Neural cell (in vitro differentiated cells): ENCODE measurements at regions not wholly inside any gene's neighbourhood (a gene's known extent, or its start where the extent isn't known, plus 50 kb on each side); places are given as distances from the start of the nearest gene placed in this dataset.

Source experiments
- H2AFZ ChIP-seq: fragments of 200-600, 300-800 bp; sonication (generic), shearing (Covaris generic); 2 replicates; pipeline ENCODE4 v1.6.0; 2014; ENCODE audit warnings: low read depth, mild to moderate bottlenecking, antibody characterized with exemption, low read length, moderate library complexity
- H3F3A ChIP-seq: fragments of 200-600 bp; shearing (Covaris generic); 2 replicates; pipeline ENCODE4 v1.6.1; 2016; ENCODE audit warnings: mild to moderate bottlenecking, moderate library complexity, mixed read lengths, antibody characterized with exemption, low read length; ENCODE audit not compliant: insufficient read depth, poor library complexity, severe bottlenecking
- H3K27ac ChIP-seq: fragments of 200-600, 300-800 bp; sonication (generic), shearing (Covaris generic); 2 replicates; pipeline ENCODE4 v1.5.1; 2014; ENCODE audit warnings: mild to moderate bottlenecking, low read length, moderate library complexity
- H3K27me3 ChIP-seq: fragments of 300-800, 200-600 bp; sonication (generic), shearing (Covaris generic); 2 replicates; pipeline ENCODE4 v1.6.0; 2014; ENCODE audit warnings: mild to moderate bottlenecking, low read depth, low read length, moderate library complexity; ENCODE audit not compliant: insufficient read depth
- H3K36me3 ChIP-seq: fragments of 300-800, 200-600 bp; sonication (generic), shearing (Covaris generic); 2 replicates; pipeline ENCODE4 v1.5.1; 2014; ENCODE audit warnings: mild to moderate bottlenecking, antibody characterized with exemption, low read length, moderate library complexity; ENCODE audit not compliant: insufficient read depth
- H3K4me2 ChIP-seq: fragments of 300-800, 200-600 bp; sonication (generic), shearing (Covaris generic); 2 replicates; pipeline ENCODE4 v1.6.0; 2014; ENCODE audit warnings: mild to moderate bottlenecking, low read length
- H3K4me3 ChIP-seq: fragments of 300-800, 200-600 bp; sonication (generic), shearing (Covaris generic); 2 replicates; pipeline ENCODE4 v1.5.1; 2014; ENCODE audit warnings: mild to moderate bottlenecking, low read length, moderate library complexity
- H3K79me2 ChIP-seq: fragments of 200-600 bp; shearing (Covaris generic); replicated peaks from 2 replicates; pipeline ENCODE4 v1.6.0; 2014; ENCODE audit warnings: mild to moderate bottlenecking, low read length, moderate library complexity; ENCODE audit not compliant: insufficient read depth
- H3K9ac ChIP-seq: fragments of 300-800, 200-600 bp; sonication (generic), shearing (Covaris generic); 2 replicates; pipeline ENCODE4 v1.6.1; 2016; ENCODE audit warnings: mild to moderate bottlenecking, low read length, mixed read lengths
- H3K9me2 ChIP-seq: fragments of 200-600 bp; shearing (Covaris generic); 2 replicates; pipeline ENCODE4 v1.6.1; 2016; ENCODE audit warnings: mild to moderate bottlenecking, low read length, mixed read lengths; ENCODE audit not compliant: insufficient read depth
- H3K9me3 ChIP-seq: fragments of 200-600, 300-800 bp; sonication (generic), shearing (Covaris generic); 2 replicates; pipeline ENCODE4 v1.6.1; 2016; ENCODE audit warnings: mild to moderate bottlenecking, mixed run types, low read length, moderate library complexity, mixed read lengths
- H4K20me1 ChIP-seq: fragments of 200-600 bp; shearing (Covaris generic); 2 replicates; pipeline ENCODE4 v1.6.1; 2016; ENCODE audit warnings: mild to moderate bottlenecking, mixed run types; ENCODE audit not compliant: insufficient read depth
- EP300 ChIP-seq: fragments of 450-650 bp; conservative IDR thresholded peaks from 2 replicates; pipeline ENCODE4 v1.6.1; 2014; ENCODE audit warnings: antibody characterized with exemption, mild to moderate bottlenecking, moderate library complexity; ENCODE audit not compliant: poor library complexity, severe bottlenecking
- EZH2 ChIP-seq: fragments of 200-600, 300-800 bp; shearing (Covaris generic), sonication (generic); IDR thresholded peaks from 2 replicates; pipeline ENCODE4 v1.6.1; 2014; ENCODE audit warnings: antibody characterized with exemption, low read length, borderline replicate concordance, mild to moderate bottlenecking; ENCODE audit not compliant: insufficient read depth, poor library complexity, severe bottlenecking
- MXI1 ChIP-seq: fragments of 450-650 bp; conservative IDR thresholded peaks from 2 replicates; pipeline ENCODE4 v1.6.1; 2014; ENCODE audit warnings: antibody characterized with exemption, mild to moderate bottlenecking; ENCODE audit not compliant: poor library complexity, severe bottlenecking
- POLR2AphosphoS5 ChIP-seq: IDR thresholded peaks from 2 replicates; pipeline ENCODE4 v1.6.1; 2012
- RAD21 ChIP-seq: fragments of 450-650 bp; conservative IDR thresholded peaks from 2 replicates; pipeline ENCODE4 v1.6.1; 2014; ENCODE audit warnings: antibody characterized with exemption, mild to moderate bottlenecking, moderate library complexity
- SMC3 ChIP-seq: fragments of 450-650 bp; conservative IDR thresholded peaks from 2 replicates; pipeline ENCODE4 v1.6.1; 2014; ENCODE audit warnings: antibody characterized with exemption, mild to moderate bottlenecking, moderate library complexity; ENCODE audit not compliant: poor library complexity
- TAF1 ChIP-seq: IDR thresholded peaks from 2 replicates; pipeline ENCODE4 v1.6.1; 2012; ENCODE audit warnings: low read depth
- TF ChIP-seq, protein P1 (sequence below): IDR thresholded peaks from 2 replicates; pipeline ENCODE4 v1.6.1; 2012; ENCODE audit warnings: borderline replicate concordance
- TF ChIP-seq, protein P2 (sequence below): fragments of 450-650 bp; IDR thresholded peaks from 2 replicates; pipeline ENCODE4 v1.5.1; 2014; ENCODE audit warnings: antibody characterized with exemption, mild to moderate bottlenecking, moderate library complexity; ENCODE audit not compliant: poor library complexity, severe bottlenecking

DNA sequence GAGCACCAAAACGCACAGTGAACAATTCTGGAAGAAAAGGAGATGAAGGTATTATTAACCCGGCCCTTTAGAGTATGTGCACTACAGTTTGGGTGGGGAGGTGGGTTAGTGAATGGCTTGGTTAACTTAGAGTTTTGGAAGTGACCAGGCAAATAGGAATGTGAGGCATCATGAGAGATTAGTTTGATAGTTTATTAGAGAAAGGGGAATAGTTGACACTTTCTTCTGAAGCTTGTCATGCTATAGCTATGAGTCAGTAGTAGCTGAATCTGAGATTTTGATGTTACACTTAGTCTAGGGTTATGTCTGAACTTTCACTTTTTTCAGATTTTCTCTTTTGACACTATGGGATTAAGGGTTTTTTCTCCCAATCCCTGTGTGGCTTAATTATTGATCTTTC, 567.2 kb downstream of the SNAPC1 start:
- Histone ChIP-seq H3K4me3 (no peak overlapping the region), H4K20me1 (no peaks in the 10 kb centered on the region), H3K36me3 (no peaks in the 10 kb centered on the region), H3K9ac (no peak overlapping the region), H3K27ac (no peak overlapping the region), H2AFZ (no peak overlapping the region), H3K4me2 (no peak overlapping the region), H3K27me3 (no peaks in the 10 kb centered on the region), H3K9me3 (no peaks in the 10 kb centered on the region), H3K79me2 (no peaks in the 10 kb centered on the region), H3K9me2 (no peaks in the 10 kb centered on the region), H3F3A (no peaks in the 10 kb centered on the region)
- TF ChIP-seq EP300 (no peak), SMC3 (no peak), RAD21 (no peak), POLR2AphosphoS5 (no peak), MXI1 (no peak), EZH2 (no peak), TAF1 (no peak)
- TF ChIP-seq, protein P1, sequence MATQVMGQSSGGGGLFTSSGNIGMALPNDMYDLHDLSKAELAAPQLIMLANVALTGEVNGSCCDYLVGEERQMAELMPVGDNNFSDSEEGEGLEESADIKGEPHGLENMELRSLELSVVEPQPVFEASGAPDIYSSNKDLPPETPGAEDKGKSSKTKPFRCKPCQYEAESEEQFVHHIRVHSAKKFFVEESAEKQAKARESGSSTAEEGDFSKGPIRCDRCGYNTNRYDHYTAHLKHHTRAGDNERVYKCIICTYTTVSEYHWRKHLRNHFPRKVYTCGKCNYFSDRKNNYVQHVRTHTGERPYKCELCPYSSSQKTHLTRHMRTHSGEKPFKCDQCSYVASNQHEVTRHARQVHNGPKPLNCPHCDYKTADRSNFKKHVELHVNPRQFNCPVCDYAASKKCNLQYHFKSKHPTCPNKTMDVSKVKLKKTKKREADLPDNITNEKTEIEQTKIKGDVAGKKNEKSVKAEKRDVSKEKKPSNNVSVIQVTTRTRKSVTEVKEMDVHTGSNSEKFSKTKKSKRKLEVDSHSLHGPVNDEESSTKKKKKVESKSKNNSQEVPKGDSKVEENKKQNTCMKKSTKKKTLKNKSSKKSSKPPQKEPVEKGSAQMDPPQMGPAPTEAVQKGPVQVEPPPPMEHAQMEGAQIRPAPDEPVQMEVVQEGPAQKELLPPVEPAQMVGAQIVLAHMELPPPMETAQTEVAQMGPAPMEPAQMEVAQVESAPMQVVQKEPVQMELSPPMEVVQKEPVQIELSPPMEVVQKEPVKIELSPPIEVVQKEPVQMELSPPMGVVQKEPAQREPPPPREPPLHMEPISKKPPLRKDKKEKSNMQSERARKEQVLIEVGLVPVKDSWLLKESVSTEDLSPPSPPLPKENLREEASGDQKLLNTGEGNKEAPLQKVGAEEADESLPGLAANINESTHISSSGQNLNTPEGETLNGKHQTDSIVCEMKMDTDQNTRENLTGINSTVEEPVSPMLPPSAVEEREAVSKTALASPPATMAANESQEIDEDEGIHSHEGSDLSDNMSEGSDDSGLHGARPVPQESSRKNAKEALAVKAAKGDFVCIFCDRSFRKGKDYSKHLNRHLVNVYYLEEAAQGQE: no peak
- TF ChIP-seq, protein P2, sequence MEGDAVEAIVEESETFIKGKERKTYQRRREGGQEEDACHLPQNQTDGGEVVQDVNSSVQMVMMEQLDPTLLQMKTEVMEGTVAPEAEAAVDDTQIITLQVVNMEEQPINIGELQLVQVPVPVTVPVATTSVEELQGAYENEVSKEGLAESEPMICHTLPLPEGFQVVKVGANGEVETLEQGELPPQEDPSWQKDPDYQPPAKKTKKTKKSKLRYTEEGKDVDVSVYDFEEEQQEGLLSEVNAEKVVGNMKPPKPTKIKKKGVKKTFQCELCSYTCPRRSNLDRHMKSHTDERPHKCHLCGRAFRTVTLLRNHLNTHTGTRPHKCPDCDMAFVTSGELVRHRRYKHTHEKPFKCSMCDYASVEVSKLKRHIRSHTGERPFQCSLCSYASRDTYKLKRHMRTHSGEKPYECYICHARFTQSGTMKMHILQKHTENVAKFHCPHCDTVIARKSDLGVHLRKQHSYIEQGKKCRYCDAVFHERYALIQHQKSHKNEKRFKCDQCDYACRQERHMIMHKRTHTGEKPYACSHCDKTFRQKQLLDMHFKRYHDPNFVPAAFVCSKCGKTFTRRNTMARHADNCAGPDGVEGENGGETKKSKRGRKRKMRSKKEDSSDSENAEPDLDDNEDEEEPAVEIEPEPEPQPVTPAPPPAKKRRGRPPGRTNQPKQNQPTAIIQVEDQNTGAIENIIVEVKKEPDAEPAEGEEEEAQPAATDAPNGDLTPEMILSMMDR: no peak

DNA sequence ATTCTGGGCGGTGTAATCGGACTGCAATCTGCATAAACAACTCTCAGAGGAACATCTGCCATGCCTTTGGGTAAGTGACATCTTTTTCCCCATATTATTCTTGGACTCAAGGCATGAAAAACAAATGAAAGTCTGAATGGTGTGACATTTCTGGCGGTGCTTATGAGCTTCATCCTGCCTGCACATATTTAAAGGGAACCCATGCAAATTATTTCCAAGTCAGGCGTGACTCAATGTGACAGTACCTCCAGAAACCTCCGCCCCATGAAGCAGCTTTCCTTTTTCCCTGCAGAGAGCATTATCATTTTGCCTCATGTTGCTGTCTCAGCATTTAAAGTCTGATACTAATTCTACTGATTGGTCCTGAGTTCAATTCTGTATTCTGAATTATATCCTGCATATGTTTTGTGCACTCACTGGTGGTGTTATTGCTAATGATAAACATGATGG, 585.4 kb downstream of the SNAPC1 start:
- no peak overlapping the region for H3K4me3 ChIP-seq
- no peaks in the 10 kb centered on the region for H3K9me3 ChIP-seq
- H2AFZ ChIP-seq: no peak overlapping the region
- H3K36me3 ChIP-seq: no peaks in the 10 kb centered on the region
- H3K27ac ChIP-seq: no peak overlapping the region
- no peaks in the 10 kb centered on the region for H3K27me3 ChIP-seq
- H3K9ac ChIP-seq: no peak overlapping the region
- no peaks in the 10 kb centered on the region for H4K20me1 ChIP-seq
- H3K4me2 ChIP-seq: no peak overlapping the region
- no peaks in the 10 kb centered on the region for H3K79me2 ChIP-seq
- no peaks in the 10 kb centered on the region for H3F3A ChIP-seq
- no peak for TF ChIP-seq EZH2
- TF ChIP-seq EP300: no peak
- no peak for TF ChIP-seq RAD21
- no peak for TF ChIP-seq POLR2AphosphoS5
- TF ChIP-seq SMC3: no peak
- TF ChIP-seq, protein P2: no peak
- no peak for TF ChIP-seq MXI1
- no peak for TF ChIP-seq TAF1
- TF ChIP-seq, protein P1: no peak
- H3K9me2 ChIP-seq: no peaks in the 10 kb centered on the region
